Testis (tissue), 2 donors: ENCODE measurements at regions not wholly inside any gene's neighbourhood (a gene's known extent, or its start where the extent isn't known, plus 50 kb on each side); places are given as distances from the start of the nearest gene placed in this dataset.

ENCODE experiments used
- DNase-seq: peaks from one replicate; pipeline ENCODE4 v3.0.0-alpha.2; 2019
- H3K27ac ChIP-seq, 2 donors: fragments of 200-600 bp; sonication (generic); one replicate each; pipeline ENCODE4 v1.5.1; 2019
- H3K27me3 ChIP-seq: fragments of 200-600 bp; sonication (generic); one replicate; pipeline ENCODE4 v1.5.1; 2019
- H3K36me3 ChIP-seq: fragments of 200-600 bp; sonication (generic); one replicate; pipeline ENCODE4 v1.5.1; 2017; ENCODE audit warnings: low read depth; ENCODE audit errors: missing control alignments
- H3K4me1 ChIP-seq: fragments of 200-600 bp; sonication (generic); one replicate; pipeline ENCODE4 v1.5.1; 2019
- H3K4me3 ChIP-seq, 2 donors: fragments of 200-600 bp; sonication (generic); one replicate each; pipeline ENCODE4 v1.5.1; 2017 to 2019
- H3K9me3 ChIP-seq: fragments of 200-600 bp; sonication (generic); one replicate; pipeline ENCODE4 v1.5.1; 2017
- POLR2A ChIP-seq: fragments of 450-650 bp; IDR thresholded peaks from one replicate; pipeline ENCODE4 v1.6.1; 2017; ENCODE audit warnings: antibody characterized with exemption, mild to moderate bottlenecking, moderate library complexity
- WGBS, 2 donors: methylation state at CpG; one replicate each; pipeline ENCODE4 v1.1.5; 2018; 5-methylcytosine and 5-hydroxymethylcytosine counted together
- intact Hi-C: fragments of 100-400 bp; cut with DNase I; formaldehyde crosslinking; loops from one replicate; pipeline ENCODE4 v1.15.1; 2023; ENCODE audit warnings: low total_unique reads
- TF ChIP-seq, protein P1 (sequence below), 3 experiments: fragments of 450-650 bp in 2 of 3; fragments of 200-600 bp in 1 of 3; sonication (generic) in 1 of 3; IDR thresholded peaks; one replicate each; pipeline ENCODE4 v1.5.1; 2016 to 2019; ENCODE audit warnings: antibody characterized with exemption in 3 of 3, mild to moderate bottlenecking in 2 of 3, moderate library complexity in 1 of 3

DNA sequence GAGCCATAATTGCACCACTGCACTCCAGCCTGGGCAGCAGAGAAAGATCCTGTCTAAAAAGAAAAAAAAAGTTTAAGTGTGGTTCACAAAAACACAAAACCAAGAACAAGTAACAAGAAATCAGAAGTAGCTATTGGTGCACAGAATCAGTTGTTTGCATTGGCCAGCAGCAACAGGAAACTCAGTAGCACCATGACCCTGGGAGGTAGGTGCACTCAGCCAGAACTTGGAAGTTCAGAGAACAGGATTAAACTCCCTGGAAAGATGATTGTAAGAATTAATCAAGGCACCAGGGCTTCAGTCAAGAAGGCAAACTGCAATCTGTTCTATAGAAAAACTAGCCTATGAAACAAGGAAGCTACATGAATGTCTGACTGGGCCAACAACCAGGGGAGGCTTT is 267.9 kb downstream of the COL12A1 start:
- TF ChIP-seq POLR2A, result no peak
- TF ChIP-seq, protein P1, sequence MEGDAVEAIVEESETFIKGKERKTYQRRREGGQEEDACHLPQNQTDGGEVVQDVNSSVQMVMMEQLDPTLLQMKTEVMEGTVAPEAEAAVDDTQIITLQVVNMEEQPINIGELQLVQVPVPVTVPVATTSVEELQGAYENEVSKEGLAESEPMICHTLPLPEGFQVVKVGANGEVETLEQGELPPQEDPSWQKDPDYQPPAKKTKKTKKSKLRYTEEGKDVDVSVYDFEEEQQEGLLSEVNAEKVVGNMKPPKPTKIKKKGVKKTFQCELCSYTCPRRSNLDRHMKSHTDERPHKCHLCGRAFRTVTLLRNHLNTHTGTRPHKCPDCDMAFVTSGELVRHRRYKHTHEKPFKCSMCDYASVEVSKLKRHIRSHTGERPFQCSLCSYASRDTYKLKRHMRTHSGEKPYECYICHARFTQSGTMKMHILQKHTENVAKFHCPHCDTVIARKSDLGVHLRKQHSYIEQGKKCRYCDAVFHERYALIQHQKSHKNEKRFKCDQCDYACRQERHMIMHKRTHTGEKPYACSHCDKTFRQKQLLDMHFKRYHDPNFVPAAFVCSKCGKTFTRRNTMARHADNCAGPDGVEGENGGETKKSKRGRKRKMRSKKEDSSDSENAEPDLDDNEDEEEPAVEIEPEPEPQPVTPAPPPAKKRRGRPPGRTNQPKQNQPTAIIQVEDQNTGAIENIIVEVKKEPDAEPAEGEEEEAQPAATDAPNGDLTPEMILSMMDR (IDR thresholded peaks at IDR 0.05), result no peak
- H3K4me3 ChIP-seq, result no peak overlapping the region
- intact Hi-C loops, result no loop called here
- no peaks in the 10 kb centered on the region for H3K27me3 ChIP-seq
- H3K36me3 ChIP-seq, result no peaks in the 10 kb centered on the region
- no peaks in the 10 kb centered on the region for H3K9me3 ChIP-seq
- no peaks in the 10 kb centered on the region for H3K4me1 ChIP-seq
- H3K27ac ChIP-seq, result no peak overlapping the region
- DNase-seq, result no peak

GRCh38 chr6:74936886-74937285 is 269.0 kb downstream of the COL12A1 start:
- H3K4me1 ChIP-seq, result no peaks in the 10 kb centered on the region
- no peak overlapping the region for H3K27ac ChIP-seq
- intact Hi-C loops, result no loop called here
- no peaks in the 10 kb centered on the region for H3K36me3 ChIP-seq
- 54 to 58% methylated on average over 1 of the region's 1 CpG for WGBS, 2 donors
- H3K4me3 ChIP-seq, result no peak overlapping the region
- H3K27me3 ChIP-seq, result no peaks in the 10 kb centered on the region
- TF ChIP-seq POLR2A, result no peak
- TF ChIP-seq, protein P1 (IDR thresholded peaks at IDR 0.05), result no peak
- H3K9me3 ChIP-seq, result no peaks in the 10 kb centered on the region
- DNase-seq, result no peak

DNA sequence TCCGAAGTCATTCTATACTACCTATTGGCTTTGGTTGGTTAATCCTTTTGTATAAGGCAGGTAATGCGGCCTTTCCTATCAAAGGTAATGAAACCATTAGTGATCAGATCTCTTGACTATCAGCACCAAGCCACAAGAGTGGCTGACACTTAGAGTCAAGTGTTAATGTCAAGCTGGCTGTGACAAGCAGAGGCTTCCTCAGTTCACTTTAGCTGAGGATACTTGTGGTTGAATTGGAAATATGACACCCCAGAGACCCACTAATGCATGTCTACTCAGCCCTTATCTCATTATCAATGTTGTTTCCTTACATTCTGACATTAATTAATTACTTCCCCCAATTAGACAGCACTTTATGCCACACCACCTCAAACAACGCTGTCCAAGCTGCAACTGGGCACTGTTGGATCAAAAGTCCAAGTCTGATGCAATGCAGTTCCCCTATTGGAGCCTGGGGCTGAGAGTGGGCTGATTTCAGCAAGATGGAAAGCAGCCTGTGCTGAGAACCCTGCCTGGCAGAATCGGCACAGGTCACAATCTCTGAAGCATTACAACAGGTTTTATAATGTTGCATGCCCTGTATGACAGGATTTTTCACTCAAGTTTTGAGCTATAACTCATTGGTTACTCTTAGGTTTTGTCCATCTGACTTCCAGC is 273.5 kb downstream of the COL12A1 start:
- Histone ChIP-seq H3K27me3 (no peaks in the 10 kb centered on the region), H3K4me3 (no peak overlapping the region), H3K9me3 (no peaks in the 10 kb centered on the region), H3K4me1 (no peaks in the 10 kb centered on the region), H3K27ac (no peak overlapping the region), H3K36me3 (no peaks in the 10 kb centered on the region)
- TF ChIP-seq, protein P1 (IDR thresholded peaks at IDR 0.05), result no peak
- no peak for TF ChIP-seq POLR2A
- DNase-seq, result no peak
- intact Hi-C loops, result no loop called here
- WGBS, 2 donors, result 77 to 81% methylated on average over 4 of the region's 4 CpGs

DNA sequence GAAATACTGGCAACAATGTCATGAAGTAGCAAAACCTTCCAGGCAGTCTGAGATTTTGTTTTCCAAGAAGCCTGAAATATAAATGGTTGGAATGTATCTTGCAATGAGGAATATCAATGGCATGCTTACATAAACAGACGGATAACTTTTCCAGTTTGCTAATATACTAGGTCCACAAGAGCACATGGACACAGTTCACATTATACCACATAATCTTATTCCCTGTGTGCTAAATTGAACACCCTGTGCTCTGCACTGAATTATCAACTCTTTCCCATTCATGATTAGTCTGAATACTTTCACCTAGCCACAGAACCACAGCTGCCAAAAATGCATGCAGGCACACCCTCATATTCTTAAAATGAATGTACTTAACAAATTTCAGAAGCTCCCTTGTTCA is 274.3 kb downstream of the COL12A1 start:
- no peaks in the 10 kb centered on the region for H3K27me3 ChIP-seq
- H3K36me3 ChIP-seq, result no peaks in the 10 kb centered on the region
- TF ChIP-seq, protein P1 (IDR thresholded peaks at IDR 0.05), result no peak
- TF ChIP-seq POLR2A, result no peak
- DNase-seq, result no peak
- no peak overlapping the region for H3K4me3 ChIP-seq
- 50 to 51% methylated on average over 1 of the region's 1 CpG for WGBS, 2 donors
- intact Hi-C loops, result no loop called here
- no peaks in the 10 kb centered on the region for H3K4me1 ChIP-seq
- H3K27ac ChIP-seq, result no peak overlapping the region
- H3K9me3 ChIP-seq, result no peaks in the 10 kb centered on the region

GRCh38 chr6:74928203-74928602 is 277.6 kb downstream of the COL12A1 start:
- no peaks in the 10 kb centered on the region for H3K4me1 ChIP-seq
- 70 to 84% methylated on average over 4 of the region's 4 CpGs for WGBS, 2 donors
- H3K27me3 ChIP-seq, result no peaks in the 10 kb centered on the region
- intact Hi-C loops, result no loop called here
- no peak overlapping the region for H3K4me3 ChIP-seq
- TF ChIP-seq POLR2A, result no peak
- TF ChIP-seq, protein P1 (IDR thresholded peaks at IDR 0.05), result no peak
- DNase-seq, result no peak
- H3K36me3 ChIP-seq, result no peaks in the 10 kb centered on the region
- H3K9me3 ChIP-seq, result no peaks in the 10 kb centered on the region
- no peak overlapping the region for H3K27ac ChIP-seq
